Spleen (tissue), 11 donors: ENCODE measurements at regions not wholly inside any gene's neighbourhood (a gene's known extent, or its start where the extent isn't known, plus 50 kb on each side); places are given as distances from the start of the nearest gene placed in this dataset.
"Not testable (repeated sequence)": the region's sequence is repeated elsewhere in the genome, so short reads cannot be mapped to it uniquely, and the experiment has no call there.

ENCODE experiments used
- DNase-seq: peaks from one replicate; pipeline ENCODE4 v3.0.0-alpha.2; 2020
- H3K27ac ChIP-seq, 8 donors: fragments of 200-600 bp; sonication (generic) in 7 of 8; 1 replicate in 4 of 8; 2 replicates in 4 of 8; pipeline versions ENCODE4 v1.5.0 to v1.8.0; 2016 to 2021; ENCODE audit warnings: inconsistent platforms in 4 of 8, mild to moderate bottlenecking in 4 of 8, moderate library complexity in 1 of 8
- H3K27me3 ChIP-seq, 7 donors: fragments of 200-600 bp; sonication (generic) in 6 of 7; replicated peaks in 1 of 7; 1 replicate in 4 of 7; 2 replicates in 3 of 7; pipeline versions ENCODE4 v1.5.0 to v1.8.0; 2016 to 2021; ENCODE audit warnings: inconsistent platforms in 3 of 7, mild to moderate bottlenecking in 1 of 7
- H3K36me3 ChIP-seq, 6 donors: fragments of 200-600 bp; sonication (generic) in 5 of 6; 1 replicate in 4 of 6; 2 replicates in 2 of 6; pipeline versions ENCODE4 v1.5.0 to v1.8.0; 2016 to 2021; ENCODE audit warnings: inconsistent platforms in 2 of 6
- H3K4me1 ChIP-seq, 6 donors: fragments of 200-600 bp; sonication (generic) in 5 of 6; 1 replicate in 3 of 6; 2 replicates in 3 of 6; pipeline versions ENCODE4 v1.5.0 to v1.8.0; 2016 to 2021; ENCODE audit warnings: inconsistent platforms in 3 of 6
- H3K4me3 ChIP-seq, 8 donors: fragments of 200-600 bp; sonication (generic) in 7 of 8; 1 replicate in 4 of 8; 2 replicates in 4 of 8; pipeline versions ENCODE4 v1.5.0 to v1.8.0; 2016 to 2021; ENCODE audit warnings: inconsistent platforms in 4 of 8, mild to moderate bottlenecking in 4 of 8, moderate library complexity in 2 of 8
- H3K9me3 ChIP-seq, 8 donors: fragments of 200-600 bp; sonication (generic) in 7 of 8; 1 replicate in 4 of 8; 2 replicates in 4 of 8; pipeline versions ENCODE4 v1.5.0 to v1.8.0; 2016 to 2021; ENCODE audit warnings: inconsistent platforms in 4 of 8
- CTCF ChIP-seq, 11 experiments: fragments of 200-600 bp in 7 of 11; fragments of 450-650 bp in 4 of 11; sonication (generic) in 4 of 11; IDR thresholded peaks in 8 of 11; conservative IDR thresholded peaks in 3 of 11; 1 replicate in 7 of 11; 2 replicates in 4 of 11; pipeline versions ENCODE4 v1.4.0 to v1.8.0; 2016 to 2021; ENCODE audit warnings: antibody characterized with exemption in 11 of 11, inconsistent platforms in 4 of 11, mild to moderate bottlenecking in 1 of 11
- POLR2A ChIP-seq, 3 donors: fragments of 450-650 bp; IDR thresholded peaks; one replicate each; pipeline ENCODE4 v1.5.1; 2017; ENCODE audit warnings: antibody characterized with exemption in 3 of 3, mild to moderate bottlenecking in 1 of 3
- POLR2AphosphoS5 ChIP-seq, 3 donors: sonication (generic); formaldehyde crosslinking; IDR thresholded peaks; one replicate each; pipeline ENCODE4 v1.5.1; 2017; ENCODE audit warnings: antibody characterized with exemption in 3 of 3
- WGBS, 5 donors: extraction: QIAGEN DNeasy Blood & Tissue Kit in 3 of 5; methylation state at CpG; one replicate each; pipeline versions ENCODE4 v1.1.5 to v1.1.7; 2013 to 2018; 5-methylcytosine and 5-hydroxymethylcytosine counted together
- intact Hi-C: fragments of 100-400 bp; cut with DNase I; formaldehyde crosslinking; loops from one replicate; pipeline ENCODE4 v1.15.0; 2023; ENCODE audit warnings: low total_unique reads
- donor health status: healthy with polysubstance abuse.
- donor health status: DM: no; HTN: no; CAD: no; lungs with moderate emphysema.
- donor health status: DM: no; HTN: no; CAD: no.
- donor health status: Bipolar disorder and iron deficiency.
- donor health status: healthy.
- donor health status: DM: no; HTN: no; CAD: no.
- donor health status: DM: yes; HTN: yes; CAD: no.

GRCh38 chr21:28590676-28591075 lies 402.0 kb downstream of the LTN1 start:
- H3K4me3 ChIP-seq: no peak overlapping the region
- H3K27me3 ChIP-seq: no peaks in the 10 kb centered on the region
- no peak overlapping the region for H3K27ac ChIP-seq
- no peaks in the 10 kb centered on the region for H3K4me1 ChIP-seq
- intact Hi-C loops: no loop called here
- TF ChIP-seq CTCF (IDR thresholded peaks at IDR 0.05 in 8 of 11, conservative IDR thresholded peaks at IDR 0.05 in 3 of 11) (no peak), POLR2A (IDR thresholded peaks at IDR 0.05) (no peak), POLR2AphosphoS5 (IDR thresholded peaks at IDR 0.05) (no peak)
- DNase-seq: no peak
- WGBS, 5 donors: 77 to 89% (median 84%) methylated on average over 3 of the region's 3 CpGs
- H3K9me3 ChIP-seq: peaks cover 0 to 23% (median 9%) of the 10 kb centered on the region in 8 donors
- no peaks in the 10 kb centered on the region for H3K36me3 ChIP-seq

DNA sequence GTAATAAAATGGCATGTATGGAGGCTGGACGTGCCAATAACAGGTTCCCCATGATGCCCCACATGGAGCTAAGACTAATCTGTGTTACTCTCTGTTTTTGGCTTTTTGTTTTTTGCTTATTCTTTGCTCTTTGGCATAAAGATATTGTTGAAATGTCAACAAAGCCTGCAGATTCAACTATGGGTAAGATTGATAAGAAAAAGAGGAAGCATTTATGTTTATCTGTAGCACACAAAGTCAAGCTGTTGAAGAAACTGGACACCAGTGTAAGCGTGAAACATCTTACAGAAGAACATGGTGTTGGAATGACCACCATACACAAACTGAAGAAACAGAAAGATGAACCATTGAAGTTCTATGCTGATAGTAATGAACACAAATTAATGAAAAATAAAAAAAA lies 402.7 kb downstream of the LTN1 start:
- H3K36me3 ChIP-seq: no peaks in the 10 kb centered on the region
- no peak overlapping the region for H3K4me3 ChIP-seq
- no peak overlapping the region for H3K27ac ChIP-seq
- intact Hi-C loops: no loop called here
- H3K27me3 ChIP-seq: no peaks in the 10 kb centered on the region
- peaks cover 0 to 24% (median 11%) of the 10 kb centered on the region in 8 donors for H3K9me3 ChIP-seq
- 37 to 79% (median 50%) methylated on average over 2 of the region's 2 CpGs for WGBS, 5 donors
- TF ChIP-seq POLR2A (IDR thresholded peaks at IDR 0.05): no peak
- TF ChIP-seq POLR2AphosphoS5 (IDR thresholded peaks at IDR 0.05): no peak
- TF ChIP-seq CTCF (IDR thresholded peaks at IDR 0.05 in 8 of 11, conservative IDR thresholded peaks at IDR 0.05 in 3 of 11): no peak
- no peak for DNase-seq
- H3K4me1 ChIP-seq: no peaks in the 10 kb centered on the region

- Histone ChIP-seq H3K36me3 (no peaks in the 10 kb centered on the region), H3K27ac (no peak overlapping the region), H3K4me3 (no peak overlapping the region), H3K4me1 (no peaks in the 10 kb centered on the region), H3K27me3 (no peaks in the 10 kb centered on the region), H3K9me3 (peaks cover 0 to 24% (median 11%) of the 10 kb centered on the region in 8 donors)
- 70 to 97% (median 85%) methylated on average over 1 of the region's 1 CpG for WGBS, 5 donors
- intact Hi-C loops: no loop called here
- TF ChIP-seq POLR2AphosphoS5 (IDR thresholded peaks at IDR 0.05) (no peak), POLR2A (IDR thresholded peaks at IDR 0.05) (no peak), CTCF (IDR thresholded peaks at IDR 0.05 in 8 of 11, conservative IDR thresholded peaks at IDR 0.05 in 3 of 11) (no peak)
- DNase-seq: no peak
Measured at GRCh38 chr21:28588997-28589396, 403.7 kb downstream of the LTN1 start.

GRCh38 chr21:28587748-28588147 lies 404.9 kb downstream of the LTN1 start:
- no peak for DNase-seq
- intact Hi-C loops: no loop called here
- Histone ChIP-seq H3K36me3 (no peaks in the 10 kb centered on the region), H3K27me3 (no peaks in the 10 kb centered on the region), H3K27ac (no peak overlapping the region), H3K4me1 (no peaks in the 10 kb centered on the region), H3K9me3 (peaks cover 0 to 24% (median 11%) of the 10 kb centered on the region in 8 donors), H3K4me3 (no peak overlapping the region)
- TF ChIP-seq POLR2AphosphoS5 (IDR thresholded peaks at IDR 0.05): no peak
- no peak for TF ChIP-seq POLR2A (IDR thresholded peaks at IDR 0.05)
- WGBS, 5 donors: 0 to 84% (median 52%) methylated on average over 1 of the region's 1 CpG

- Histone ChIP-seq H3K4me3 (no peak overlapping the region), H3K4me1 (no peaks in the 10 kb centered on the region), H3K27me3 (no peaks in the 10 kb centered on the region), H3K9me3 (peaks cover 0 to 8% (median 0%) of the 10 kb centered on the region in 8 donors), H3K36me3 (peaks cover 0 to under 1% (median 0%) of the 10 kb centered on the region in 6 donors), H3K27ac (no peak overlapping the region)
- 89 to 98% (median 97%) methylated on average over 2 of the region's 2 CpGs for WGBS, 5 donors
- TF ChIP-seq CTCF (IDR thresholded peaks at IDR 0.05 in 8 of 11, conservative IDR thresholded peaks at IDR 0.05 in 3 of 11) (no peak), POLR2A (IDR thresholded peaks at IDR 0.05) (no peak), POLR2AphosphoS5 (IDR thresholded peaks at IDR 0.05) (no peak)
- intact Hi-C loops: no loop called here
- DNase-seq: no peak
Measured at GRCh38 chr21:28581976-28582375, 410.7 kb downstream of the LTN1 start.

DNA sequence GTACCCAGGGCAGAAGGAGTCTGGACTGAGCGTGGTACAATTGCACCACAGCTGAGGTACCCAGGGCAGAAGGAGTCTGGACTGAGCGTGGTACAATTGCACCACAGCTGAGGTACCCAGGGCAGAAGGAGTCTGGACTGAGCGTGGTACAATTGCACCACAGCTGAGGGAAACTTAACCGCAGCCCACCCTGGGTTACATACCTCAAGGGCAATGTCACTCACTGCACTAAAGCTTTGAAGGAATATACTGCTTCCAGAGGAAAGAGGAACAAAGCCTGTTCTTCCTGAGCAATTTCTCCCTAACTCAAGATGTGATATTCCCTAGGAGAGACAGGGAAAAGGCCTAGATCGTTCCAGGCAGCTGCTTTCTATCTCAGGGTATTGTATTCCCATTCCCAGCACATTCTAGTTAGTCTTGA lies 411.4 kb downstream of the LTN1 start:
- H3K27ac ChIP-seq, H3K27me3 ChIP-seq, H3K4me3 ChIP-seq, intact Hi-C loops, H3K36me3 ChIP-seq, DNase-seq, H3K4me1 ChIP-seq: not testable (repeated sequence)
- peaks cover 0 to 11% (median 0%) of the 10 kb centered on the region in 8 donors for H3K9me3 ChIP-seq
- 54 to 88% (median 72%) methylated on average over 5 of the region's 5 CpGs for WGBS, 5 donors
